Progenitor cell of endocrine pancreas (in vitro differentiated cells): ENCODE measurements at regions not wholly inside any gene's neighbourhood (a gene's known extent, or its start where the extent isn't known, plus 50 kb on each side); places are given as distances from the start of the nearest gene placed in this dataset.

Experiments
- DNase-seq: peaks from one replicate; pipeline ENCODE4 v3.0.0; 2021; ENCODE audit warnings: low spot score; ENCODE audit not compliant: unreplicated experiment
- H3K27ac Mint-ChIP-seq: 2 replicates; pipeline ENCODE4 v1.8.0; 2021; ENCODE audit warnings: mild to moderate bottlenecking, moderate library complexity, mixed read lengths
- H3K27me3 Mint-ChIP-seq: 2 replicates; pipeline ENCODE4 v1.8.0; 2021; ENCODE audit warnings: mixed read lengths
- H3K36me3 Mint-ChIP-seq: 2 replicates; pipeline ENCODE4 v1.8.0; 2022; ENCODE audit warnings: mixed read lengths; ENCODE audit not compliant: insufficient read depth
- H3K4me1 Mint-ChIP-seq: 2 replicates; pipeline ENCODE4 v1.8.0; 2021; ENCODE audit warnings: low read depth, mixed read lengths
- H3K4me3 Mint-ChIP-seq: 2 replicates; pipeline ENCODE4 v1.8.0; 2021; ENCODE audit warnings: low read depth, mild to moderate bottlenecking, moderate library complexity, mixed read lengths
- H3K9me3 Mint-ChIP-seq: 2 replicates; pipeline ENCODE4 v1.8.0; 2021; ENCODE audit warnings: low read depth, mixed read lengths
- CTCF ChIP-seq: fragments of 200-600 bp; sonication (generic); IDR thresholded peaks from one replicate; pipeline ENCODE4 v1.5.0; 2021; ENCODE audit warnings: antibody characterized with exemption, mild to moderate bottlenecking; ENCODE audit not compliant: unreplicated experiment

DNA sequence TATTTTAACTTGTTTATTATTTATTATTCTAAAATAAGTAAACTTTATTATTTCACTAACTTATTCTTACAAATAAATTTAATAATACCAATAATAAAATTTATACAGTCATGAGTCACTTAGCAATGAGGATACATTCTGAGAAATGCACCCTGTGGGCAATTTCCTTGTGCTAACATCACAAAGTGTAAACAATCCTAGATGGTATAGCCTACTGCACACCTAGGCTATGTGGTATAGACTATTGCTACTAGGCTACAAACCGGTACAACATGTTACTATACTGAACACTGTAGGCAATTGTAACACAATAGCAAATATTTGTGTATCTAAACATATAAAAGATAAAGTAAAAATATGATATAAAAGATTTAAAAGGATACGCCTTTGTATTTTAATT is 479.5 kb downstream of the EPHA5 start:
- Mint-ChIP-seq H3K27me3 (no peaks in the 10 kb centered on the region), H3K27ac (no peak overlapping the region), H3K36me3 (no peaks in the 10 kb centered on the region), H3K9me3 (peaks cover 3% of the 10 kb centered on the region), H3K4me1 (no peaks in the 10 kb centered on the region), H3K4me3 (no peak overlapping the region)
- DNase-seq, result no peak
- no peak for TF ChIP-seq CTCF

GRCh38 chr4:65175585-65175984 is 494.7 kb downstream of the EPHA5 start:
- Mint-ChIP-seq H3K27ac (no peak overlapping the region), H3K4me1 (peaks cover 7% of the 10 kb centered on the region), H3K27me3 (no peaks in the 10 kb centered on the region), H3K9me3 (peaks cover 3% of the 10 kb centered on the region), H3K36me3 (no peaks in the 10 kb centered on the region), H3K4me3 (no peak overlapping the region)
- DNase-seq, result no peak
- no peak for TF ChIP-seq CTCF

DNA sequence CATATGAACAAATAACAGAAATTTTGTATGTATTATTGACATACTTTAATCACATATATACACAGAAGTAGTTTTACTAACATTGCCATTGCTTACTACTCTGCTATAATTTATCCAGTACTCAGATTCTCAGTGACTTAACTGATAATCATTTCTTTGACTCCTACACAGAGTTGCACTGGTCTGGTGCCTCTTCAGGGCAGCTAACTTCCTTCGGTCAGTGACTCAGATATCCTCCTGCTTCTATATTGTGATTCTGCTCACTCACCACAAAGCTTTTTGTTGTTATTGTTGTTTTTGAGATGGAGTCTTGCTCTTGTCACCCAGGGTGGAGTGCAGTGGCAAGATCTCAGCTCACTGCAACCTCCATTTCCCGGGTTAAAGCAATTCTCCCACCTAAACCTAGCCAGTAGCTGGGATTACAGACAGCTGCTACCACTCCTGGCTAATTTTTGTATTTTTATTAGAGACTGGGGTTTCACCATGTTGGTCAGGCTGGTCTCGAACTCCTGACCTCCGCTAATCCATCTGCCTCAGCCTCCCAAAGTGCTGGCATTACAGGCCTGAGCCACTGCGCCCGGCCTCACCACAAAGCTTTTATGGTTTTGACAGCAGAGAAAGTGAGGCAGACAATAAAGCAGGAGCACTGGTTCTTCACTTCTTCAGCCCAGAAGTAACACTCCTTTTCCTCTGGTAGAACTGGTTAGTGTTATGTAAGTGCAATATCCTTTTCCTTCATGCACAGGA is 499.3 kb downstream of the EPHA5 start:
- Mint-ChIP-seq H3K27ac (no peak overlapping the region), H3K27me3 (no peaks in the 10 kb centered on the region), H3K36me3 (no peaks in the 10 kb centered on the region), H3K9me3 (peaks cover 2% of the 10 kb centered on the region), H3K4me1 (peaks cover 7% of the 10 kb centered on the region), H3K4me3 (no peak overlapping the region)
- no peak for DNase-seq
- no peak for TF ChIP-seq CTCF

- Mint-ChIP-seq H3K27me3 (no peaks in the 10 kb centered on the region), H3K4me1 (no peaks in the 10 kb centered on the region), H3K36me3 (no peaks in the 10 kb centered on the region), H3K4me3 (no peak overlapping the region), H3K27ac (no peak overlapping the region), H3K9me3 (no peaks in the 10 kb centered on the region)
- DNase-seq, result no peak
- no peak for TF ChIP-seq CTCF
These were observed 502.6 kb downstream of the EPHA5 start for GRCh38 chr4:65167719-65168118.

DNA sequence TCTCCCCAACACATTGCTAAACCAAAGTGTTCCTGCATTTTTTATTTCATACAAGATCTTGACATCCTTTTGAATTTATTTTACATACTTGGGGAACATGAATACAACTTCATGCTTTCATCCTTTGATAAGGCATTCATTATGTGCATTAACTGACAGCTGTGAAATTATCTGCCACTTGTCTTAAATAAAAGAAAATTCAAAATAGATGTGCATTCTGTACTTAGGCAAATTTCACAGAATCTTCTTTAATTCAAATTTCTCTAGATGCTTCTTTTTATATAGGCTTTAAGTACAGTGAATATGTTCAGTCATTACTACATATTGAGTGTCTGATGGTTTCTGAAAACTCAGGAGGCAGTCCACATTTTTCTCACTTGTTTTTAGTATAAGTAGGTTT is 518.1 kb downstream of the EPHA5 start:
- DNase-seq, result no peak
- no peaks in the 10 kb centered on the region for H3K36me3 Mint-ChIP-seq

More for the DNA sequence above, 518.1 kb downstream of the EPHA5 start:
- Mint-ChIP-seq H3K4me1 (no peaks in the 10 kb centered on the region), H3K9me3 (peaks cover 8% of the 10 kb centered on the region), H3K27ac (no peak overlapping the region), H3K4me3 (no peak overlapping the region), H3K27me3 (no peaks in the 10 kb centered on the region)
- no peak for TF ChIP-seq CTCF
